ENCODE measurements at regions not wholly inside any gene's neighbourhood (a gene's known extent, or its start where the extent isn't known, plus 50 kb on each side); places are given as distances from the start of the nearest gene placed in this dataset.

DNA sequence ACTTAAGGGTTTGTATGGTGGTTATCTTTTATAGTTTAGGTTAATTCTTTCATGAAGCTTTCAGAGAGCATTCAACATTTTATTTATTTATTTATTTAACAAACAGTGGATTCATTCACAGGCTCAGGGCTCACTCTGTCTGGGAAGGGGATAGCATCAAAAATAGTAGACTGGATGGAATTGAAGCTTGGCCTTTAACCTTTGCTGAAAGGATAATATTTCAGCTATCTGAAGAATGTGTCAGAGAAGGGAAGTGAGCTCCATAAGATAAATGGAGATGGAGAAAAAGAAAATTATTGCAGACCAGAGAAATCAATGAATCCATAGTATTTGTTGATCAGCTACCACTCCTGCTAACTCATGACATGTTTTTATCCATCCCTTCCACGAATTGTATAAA lies 305.6 kb downstream of the COG6 start:
- no peak for DNase-seq (ENCODE audit: low read depth, low spot score)
- no peak overlapping the region for H3K27ac ChIP-seq

DNA sequence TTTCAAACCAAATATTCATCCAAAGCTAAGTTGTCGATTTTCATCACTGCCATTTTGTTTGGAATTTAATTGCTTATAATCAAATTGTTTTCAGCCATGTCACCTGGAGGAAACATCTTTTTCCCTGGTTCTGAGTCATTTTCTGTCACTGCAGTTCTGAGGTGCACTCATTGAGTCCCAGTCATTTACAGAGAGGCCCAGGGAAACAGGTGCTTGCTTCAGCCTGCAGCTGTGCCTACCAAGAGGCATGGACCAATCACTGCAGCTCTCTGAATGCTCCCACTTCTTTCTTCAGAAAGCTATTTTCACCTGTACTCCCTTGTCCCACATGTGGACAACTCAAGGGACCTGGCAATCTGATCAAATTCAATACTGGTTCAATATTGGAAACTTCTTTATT lies 308.1 kb downstream of the COG6 start:
- H3K27ac ChIP-seq: no peak overlapping the region
- DNase-seq (ENCODE audit: low read depth, low spot score): no peak

DNA sequence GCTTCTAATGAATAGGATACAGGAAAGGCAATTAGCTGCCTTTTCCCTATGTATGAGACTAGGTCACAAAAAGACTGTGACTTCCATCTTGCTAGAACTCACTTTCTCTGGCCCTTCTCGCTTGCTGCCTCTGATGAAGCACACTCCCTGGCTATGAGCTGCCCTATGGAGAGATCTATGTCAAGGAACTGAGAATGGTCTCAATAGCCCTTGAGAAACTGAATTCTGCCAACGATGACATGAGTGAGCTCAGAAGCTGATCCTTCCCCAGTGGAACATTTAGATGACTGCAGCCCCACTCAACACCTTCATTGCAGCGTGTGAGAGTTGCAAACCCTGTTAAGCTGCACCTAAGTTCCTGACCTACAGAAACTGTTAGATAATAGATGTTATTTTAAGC lies 309.8 kb downstream of the COG6 start:
- no peak overlapping the region for H3K27ac ChIP-seq
- DNase-seq (ENCODE audit: low read depth, low spot score): no peak

DNA sequence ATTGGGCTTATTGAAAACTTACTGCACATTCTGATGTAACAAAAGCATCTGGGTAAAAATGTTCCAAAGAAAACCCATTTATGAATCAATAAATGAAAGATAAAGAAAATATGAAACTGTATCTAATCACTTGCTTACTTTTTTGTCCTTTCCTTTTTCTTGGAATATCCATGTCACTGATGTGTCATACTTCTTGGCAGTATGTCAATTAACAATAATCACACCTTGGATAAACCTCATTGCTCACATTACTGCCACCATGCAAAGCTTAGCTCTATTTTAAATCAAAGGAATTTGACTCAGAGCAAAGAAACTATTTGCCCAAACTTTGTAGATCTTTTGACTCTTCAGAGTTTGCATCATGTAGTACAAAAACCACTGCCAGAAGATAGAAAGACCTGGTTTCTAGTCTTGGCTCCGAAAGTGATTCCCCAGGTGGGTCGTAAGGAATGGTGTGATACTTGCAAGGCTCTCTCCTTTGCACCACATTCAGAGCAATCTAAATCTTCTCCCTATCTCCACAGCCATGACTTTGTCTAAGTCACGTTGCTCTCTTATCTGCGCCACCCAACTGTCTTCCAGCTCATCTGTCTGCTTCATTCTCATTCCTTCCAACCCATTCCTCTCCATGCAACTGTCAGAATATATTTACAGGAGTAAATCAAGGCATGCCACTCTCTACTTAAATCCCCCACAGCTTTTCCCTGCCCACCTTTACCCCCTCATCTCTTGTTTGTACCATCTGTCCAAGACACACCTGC lies 311.9 kb downstream of the COG6 start:
- no peak for DNase-seq (ENCODE audit: low read depth, low spot score)
- no peak overlapping the region for H3K27ac ChIP-seq

DNA sequence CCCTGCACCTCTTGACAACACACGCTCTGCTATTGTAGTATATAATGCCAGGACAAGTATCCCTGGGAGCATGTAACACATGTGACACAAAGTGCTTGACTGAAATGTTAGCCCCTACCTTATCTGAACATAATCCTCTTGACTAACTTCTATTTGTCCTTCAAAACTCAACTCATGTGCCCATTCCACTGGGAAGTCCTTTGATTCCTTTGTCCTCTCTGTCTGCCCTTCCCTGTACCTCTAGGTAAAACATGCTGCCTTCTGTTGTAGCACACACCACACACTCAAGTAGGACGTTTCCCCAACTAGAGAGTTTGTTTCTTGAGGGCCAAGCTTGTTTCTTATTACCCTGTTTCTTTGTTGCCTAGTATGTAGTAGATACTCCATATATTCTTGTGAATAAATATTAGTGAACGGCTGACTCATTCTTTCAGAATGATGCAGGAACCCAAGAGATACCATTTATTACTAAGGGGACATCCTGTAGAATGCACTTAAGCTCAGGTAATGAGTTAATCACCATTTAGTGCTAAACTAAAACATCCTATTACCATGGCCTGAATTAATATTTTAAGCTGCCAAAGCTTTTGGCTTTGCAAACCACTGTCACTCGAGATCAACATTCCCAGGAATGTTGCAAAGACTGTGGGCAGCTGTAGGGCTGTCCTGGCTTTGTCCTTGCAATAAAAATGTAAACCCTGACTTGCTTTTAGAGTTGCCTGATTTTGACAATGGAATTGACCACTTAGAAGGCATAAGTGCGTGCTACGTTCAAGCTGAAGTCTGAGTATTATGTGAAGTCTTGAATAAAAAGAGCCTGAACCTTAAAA lies 313.4 kb downstream of the COG6 start:
- no peak for DNase-seq (ENCODE audit: low read depth, low spot score)
- no peak overlapping the region for H3K27ac ChIP-seq

DNA sequence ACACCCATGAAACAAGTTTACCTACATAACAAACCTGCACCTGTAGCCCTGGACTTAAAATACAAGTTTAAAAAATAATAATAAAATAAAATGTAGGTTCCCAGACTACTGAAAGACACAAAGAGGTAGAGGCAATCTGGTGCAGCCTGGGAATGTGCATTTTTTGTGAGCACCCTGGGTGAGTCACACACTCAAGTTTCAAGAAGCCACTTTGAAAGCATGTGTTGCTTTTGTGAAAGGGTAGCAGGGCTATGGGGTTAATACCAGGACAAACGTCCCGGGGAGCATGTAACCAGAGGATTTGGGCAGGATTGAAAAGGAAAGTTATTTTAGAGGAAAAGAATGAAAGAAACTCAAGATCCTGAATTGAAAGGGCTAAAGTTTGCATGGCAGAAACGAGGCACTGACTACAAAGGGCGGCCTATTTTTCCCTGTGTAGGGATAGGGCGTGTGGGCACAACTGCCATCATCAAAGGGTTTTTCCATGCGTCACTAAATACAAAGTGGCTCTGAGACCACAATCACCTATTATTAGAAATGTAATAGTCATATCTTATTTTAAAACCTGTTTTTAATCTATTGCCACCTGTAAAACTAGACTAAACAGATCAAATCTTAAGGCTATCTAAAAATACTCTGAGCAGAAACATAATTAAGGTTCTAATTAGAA lies 314.9 kb downstream of the COG6 start:
- H3K27ac ChIP-seq: no peak overlapping the region
- no peak for DNase-seq (ENCODE audit: low read depth, low spot score)

DNA sequence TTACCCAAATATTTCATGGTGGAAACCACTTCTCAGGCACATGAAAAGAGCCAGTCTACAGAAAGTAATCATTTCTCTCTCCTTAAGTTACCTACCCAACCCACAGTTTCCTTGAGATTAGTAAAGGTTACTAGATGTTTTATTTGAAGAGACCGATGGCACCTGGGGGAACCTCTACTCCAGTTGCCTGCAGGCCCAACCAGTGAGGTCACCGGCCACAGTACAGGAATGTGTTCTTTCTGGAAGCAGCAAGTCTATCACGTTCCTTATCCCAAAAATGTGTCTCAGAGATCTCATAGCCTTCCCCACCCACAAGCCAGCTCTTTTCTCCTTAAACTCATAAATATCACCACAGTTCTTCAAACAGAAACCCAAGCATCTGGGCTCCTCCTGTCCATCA lies 316.1 kb downstream of the COG6 start:
- no peak for DNase-seq (ENCODE audit: low read depth, low spot score)
- no peak overlapping the region for H3K27ac ChIP-seq

DNA sequence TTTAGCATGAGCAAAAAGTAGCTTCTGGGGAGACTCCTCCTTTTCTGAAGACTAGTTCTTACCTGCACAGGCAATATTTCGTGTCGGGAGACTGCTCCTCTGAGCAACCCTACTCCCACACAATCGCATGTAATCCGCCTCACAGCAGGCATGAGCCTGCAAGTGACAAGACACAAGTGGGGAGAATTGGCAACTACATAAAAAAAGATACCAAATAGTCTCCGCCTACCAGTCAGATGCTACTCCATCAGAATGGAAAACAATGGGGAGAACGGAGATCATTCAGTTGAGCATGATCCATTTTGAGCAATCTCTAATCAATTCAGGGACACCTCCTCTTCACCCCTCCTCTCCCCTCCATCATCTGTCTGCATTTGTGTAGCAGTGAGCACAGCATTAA lies 321.0 kb downstream of the COG6 start:
- peak; percentile 22 for DNase-seq (ENCODE audit: low read depth, low spot score)
- H3K27ac ChIP-seq: no peak overlapping the region

DNA sequence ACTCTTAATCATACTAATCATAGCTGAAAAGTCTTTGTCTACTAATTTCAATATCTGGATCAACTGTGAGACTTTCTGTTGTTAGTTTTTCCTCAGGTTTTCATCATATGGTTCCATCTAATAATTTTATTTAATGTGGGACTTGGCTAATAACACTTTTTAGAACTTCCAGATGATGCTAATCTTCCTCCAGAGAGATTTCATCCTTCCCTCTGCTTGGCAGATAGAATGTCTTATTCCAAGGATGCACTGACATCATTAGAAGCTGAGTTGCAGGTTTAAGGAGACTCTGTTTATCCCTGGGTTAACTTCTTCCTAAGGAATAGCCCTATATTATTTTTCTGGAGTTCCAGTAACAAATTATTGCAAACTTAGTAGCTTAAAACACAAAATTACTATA lies 325.6 kb downstream of the COG6 start:
- DNase-seq (ENCODE audit: low read depth, low spot score): no peak
- no peak overlapping the region for H3K27ac ChIP-seq

DNA sequence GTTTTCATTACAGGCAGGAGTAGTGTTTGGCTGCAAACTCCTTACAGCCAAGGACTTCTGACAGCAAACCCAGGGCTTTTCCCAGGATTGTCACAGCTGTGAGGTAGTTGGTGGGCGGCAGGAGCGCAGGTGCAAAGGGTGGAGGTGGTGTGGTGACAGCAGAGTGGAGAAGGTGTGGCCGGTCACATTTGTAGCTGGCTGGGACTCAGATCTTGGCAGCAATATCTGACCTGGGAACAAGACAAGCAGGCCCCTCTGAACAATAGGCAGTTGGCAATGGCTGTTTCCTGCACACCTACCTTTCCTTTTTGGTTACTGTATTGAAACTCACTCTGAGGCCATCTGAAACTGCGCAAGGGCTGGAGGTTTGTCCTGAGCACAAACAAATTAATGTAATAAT lies 327.3 kb downstream of the COG6 start:
- H3K27ac ChIP-seq: no peak overlapping the region
- DNase-seq (ENCODE audit: low read depth, low spot score): no peak

DNA sequence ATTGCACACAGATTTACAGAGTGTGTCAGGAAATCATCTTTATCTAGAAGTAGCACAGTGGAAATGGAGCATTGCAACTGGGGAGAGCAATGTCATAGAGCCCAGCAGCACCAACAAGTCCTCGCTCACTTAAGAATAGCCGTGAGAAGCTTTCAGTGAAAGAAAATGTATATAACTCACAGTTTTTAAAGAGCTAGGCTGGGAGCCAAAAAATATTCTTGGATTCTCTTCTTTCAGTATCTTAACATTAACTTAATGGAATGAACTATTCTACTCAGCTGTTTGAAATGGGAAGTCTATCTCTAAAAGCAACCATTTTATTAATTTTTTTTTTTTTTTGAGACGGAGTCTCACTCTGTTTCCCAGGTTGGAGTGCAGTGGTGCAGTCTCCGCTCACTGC lies 329.6 kb downstream of the COG6 start:
- no peak for DNase-seq (ENCODE audit: low read depth, low spot score)
- no peak overlapping the region for H3K27ac ChIP-seq

DNA sequence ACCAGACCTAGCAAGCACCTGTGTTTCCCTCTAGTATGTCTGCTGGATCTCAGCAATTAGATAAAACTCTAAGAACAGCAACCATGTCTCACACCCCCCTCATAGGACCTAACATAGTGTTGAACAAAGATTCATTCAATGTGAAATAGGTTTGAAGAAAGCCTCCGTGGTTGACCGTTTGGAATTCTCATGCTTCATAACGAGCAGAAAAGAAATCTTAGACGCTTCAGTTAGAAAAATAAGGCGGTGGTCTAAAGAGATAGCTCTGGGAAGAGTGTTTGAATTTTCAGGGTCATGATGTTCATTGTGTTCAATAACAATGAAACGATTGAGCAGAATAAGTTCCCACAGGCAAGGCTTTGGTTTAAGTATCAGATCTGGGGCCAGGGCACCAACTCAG lies 332.9 kb downstream of the COG6 start:
- DNase-seq (ENCODE audit: low read depth, low spot score): no peak

DNA sequence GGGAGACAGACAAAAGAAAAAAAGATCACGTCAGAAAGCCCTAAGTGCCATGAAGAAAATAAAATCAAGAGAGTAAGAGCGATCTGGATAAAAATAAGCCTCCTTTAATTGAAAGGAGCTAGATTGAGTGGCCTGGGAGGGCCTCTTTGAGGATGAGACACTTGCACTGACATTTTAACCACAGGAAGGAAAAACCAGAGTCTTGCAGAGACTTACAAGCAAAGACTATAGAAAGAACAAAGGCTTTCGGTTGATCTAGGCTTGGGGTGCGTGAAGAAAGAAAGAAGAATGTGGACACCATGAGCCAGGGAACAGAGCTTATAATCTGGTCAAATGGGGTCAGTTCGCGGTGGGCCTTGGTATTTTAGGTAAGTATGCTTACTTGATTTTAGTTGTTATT lies 342.7 kb downstream of the COG6 start:
- no peak overlapping the region for H3K27ac ChIP-seq
- no peak for DNase-seq (ENCODE audit: low read depth, low spot score)

More for the DNA sequence above, 332.9 kb downstream of the COG6 start:
- H3K27ac ChIP-seq: no peak overlapping the region

DNA sequence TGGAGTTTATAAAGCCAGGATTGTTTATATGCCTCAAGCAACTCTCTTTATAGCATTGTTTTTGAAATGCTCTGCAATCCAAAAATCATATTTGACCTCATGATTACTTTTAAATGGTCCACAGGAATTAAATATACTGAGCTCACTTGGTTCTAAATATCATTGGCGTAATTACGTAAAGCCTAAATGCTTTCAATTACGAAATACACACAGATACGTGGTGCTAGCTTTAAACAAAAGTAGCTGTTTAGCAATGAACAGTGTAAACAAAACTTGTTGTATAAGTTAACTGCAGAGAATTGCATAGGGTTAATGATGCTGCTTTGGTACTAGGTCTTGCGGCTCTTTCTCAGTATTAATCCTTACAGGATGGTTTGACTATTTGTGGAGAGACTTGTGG lies 346.6 kb downstream of the COG6 start:
- DNase-seq (ENCODE audit: low read depth, low spot score): no peak
- no peak overlapping the region for H3K27ac ChIP-seq

DNA sequence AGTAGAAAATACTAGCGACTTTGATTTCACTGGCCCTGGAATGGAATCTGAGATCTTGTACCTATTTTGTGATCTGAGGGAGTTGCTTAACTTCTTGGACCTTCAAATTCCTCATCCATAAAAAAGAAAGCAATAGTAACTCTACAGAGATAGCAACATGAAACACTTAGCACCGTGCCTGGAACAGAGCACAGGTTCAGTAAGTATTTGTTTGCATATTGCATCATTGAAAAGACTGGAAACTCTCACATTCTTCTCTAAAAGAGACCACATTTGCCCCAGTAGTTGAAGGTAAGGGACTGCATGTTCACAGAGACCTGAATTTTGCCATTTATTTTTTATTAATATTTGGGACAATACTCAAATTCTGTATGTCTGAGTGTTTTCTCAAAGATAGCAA lies 358.1 kb downstream of the COG6 start:
- DNase-seq (ENCODE audit: low read depth, low spot score): no peak
- H3K27ac ChIP-seq: no peak overlapping the region

DNA sequence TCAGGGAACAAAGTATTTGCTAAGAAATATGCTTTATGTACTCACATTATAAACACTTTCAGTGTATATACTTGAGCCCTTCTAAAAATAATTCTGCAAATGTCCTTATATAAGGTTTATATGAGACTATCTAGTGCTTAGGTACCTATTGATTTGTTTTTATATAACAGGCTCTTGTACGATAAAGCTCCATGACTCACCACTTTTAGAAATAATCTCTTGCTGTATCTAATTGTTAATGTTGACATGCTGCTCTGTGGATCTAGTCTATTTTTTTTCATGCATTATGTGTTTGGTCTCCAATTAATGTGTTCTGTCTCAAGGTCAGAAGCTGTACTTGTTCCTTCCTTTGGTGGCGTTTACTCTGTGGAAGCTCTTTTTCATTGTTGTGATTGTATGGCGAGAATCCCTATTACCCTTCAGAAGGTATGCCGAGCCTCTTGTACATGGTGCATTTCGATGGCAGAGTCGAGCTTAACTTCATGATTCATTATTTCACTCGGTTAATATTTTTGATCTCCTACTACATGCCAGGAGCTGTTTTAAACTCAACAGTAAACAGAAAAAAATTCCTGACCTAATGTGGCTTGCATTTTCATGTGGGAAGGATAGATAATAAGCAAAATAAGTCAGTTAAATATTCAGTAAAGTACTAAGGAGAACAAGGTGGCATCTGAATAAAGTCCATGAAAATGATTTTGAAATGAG lies 361.6 kb downstream of the COG6 start:
- no peak overlapping the region for H3K27ac ChIP-seq
- no peak for DNase-seq (ENCODE audit: low read depth, low spot score)

DNA sequence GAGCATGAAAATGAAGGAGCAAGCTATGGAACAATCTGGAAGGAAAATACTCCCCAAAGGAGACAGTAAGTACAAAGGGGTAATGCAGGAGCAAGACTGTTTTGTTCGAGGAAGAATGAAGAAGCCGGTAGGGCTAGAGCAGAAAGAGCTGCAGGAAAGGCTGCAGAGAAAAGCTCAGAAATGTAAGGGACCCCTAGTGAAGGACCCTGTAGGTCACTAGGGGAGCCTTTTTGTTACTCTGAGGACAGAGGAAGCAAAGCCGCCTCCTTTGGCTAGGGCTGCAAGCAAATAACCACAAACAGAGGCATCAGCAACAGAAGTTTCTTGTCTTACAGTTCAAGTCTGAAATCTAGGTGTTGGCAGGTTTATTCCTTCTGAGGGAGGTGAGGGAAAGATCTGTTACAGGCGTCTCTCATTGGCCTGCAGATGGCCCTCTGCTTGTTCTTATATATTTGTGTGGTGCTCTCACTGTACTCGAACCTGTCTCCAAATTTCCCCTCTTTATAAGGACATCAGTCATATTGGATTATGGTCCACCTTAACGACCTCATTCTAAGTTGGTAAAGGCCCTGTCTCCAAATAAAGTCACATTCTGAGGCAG lies 362.3 kb downstream of the COG6 start:
- DNase-seq (ENCODE audit: low read depth, low spot score): no peak
- no peak overlapping the region for H3K27ac ChIP-seq

DNA sequence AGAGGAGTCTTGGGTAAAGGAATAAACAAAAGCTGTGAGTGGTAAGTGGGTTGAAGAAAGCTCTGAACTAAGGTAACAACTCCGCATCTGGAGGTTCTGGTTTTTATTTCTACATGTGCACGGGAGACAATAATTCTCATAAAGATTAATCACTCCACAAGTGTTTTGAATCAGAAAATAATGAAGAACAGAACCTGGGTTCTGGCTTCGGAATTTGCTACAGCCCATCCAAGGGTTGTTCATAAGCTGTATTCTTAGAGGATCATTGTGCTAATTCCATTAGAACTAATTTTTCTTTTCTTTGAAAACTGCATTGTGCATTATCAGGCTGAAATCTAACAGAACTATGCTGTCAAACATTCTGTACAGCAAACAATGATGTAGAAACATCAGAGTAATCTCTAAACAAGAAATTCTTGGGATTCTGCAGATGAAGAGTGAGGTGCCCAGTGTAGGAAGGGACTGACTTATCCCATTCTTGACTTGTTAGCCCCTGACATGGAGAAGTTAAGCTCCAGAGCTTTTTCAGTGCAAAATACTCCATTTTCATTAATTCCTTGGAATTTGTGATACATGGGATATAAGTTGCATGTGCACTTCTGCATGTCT lies 368.2 kb downstream of the COG6 start:
- DNase-seq (ENCODE audit: low read depth, low spot score): no peak

DNA sequence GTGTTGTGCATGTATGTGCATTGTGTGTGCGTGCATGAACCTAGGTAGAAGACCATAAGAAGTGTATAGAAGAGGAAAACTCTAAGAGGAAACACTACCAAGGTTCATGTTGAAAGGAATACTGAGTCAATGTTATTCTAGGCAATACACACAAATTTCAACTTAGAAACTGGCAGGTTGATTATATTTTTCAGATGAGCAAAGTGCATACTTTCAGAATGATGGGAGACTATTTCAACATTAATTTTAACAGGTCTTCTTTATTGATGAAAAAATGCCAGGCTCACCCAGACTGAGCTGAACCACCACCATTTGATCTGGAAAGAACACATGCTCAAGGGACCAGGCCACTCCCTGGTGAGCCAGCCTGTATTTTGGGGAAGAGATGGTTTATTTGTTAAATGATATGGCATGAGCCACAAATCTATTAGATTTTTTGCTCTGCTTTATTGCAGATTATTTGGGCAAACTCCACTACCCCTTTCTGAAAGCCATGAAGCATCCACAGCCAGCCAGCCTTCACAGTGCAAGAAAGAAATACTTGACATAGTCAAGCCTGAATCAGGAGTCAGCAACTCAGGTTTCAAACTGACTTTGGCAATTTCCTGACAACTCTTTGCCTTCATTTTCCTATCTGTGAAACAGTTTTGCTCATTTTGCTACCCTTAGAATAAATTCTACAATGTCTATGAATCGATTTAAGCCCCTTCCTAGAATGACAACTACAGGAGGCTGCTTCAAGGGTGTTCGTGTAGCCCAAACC lies 368.9 kb downstream of the COG6 start:
- H3K27ac ChIP-seq: no peak overlapping the region
- no peak for DNase-seq (ENCODE audit: low read depth, low spot score)

More for the DNA sequence above, 368.2 kb downstream of the COG6 start:
- H3K27ac ChIP-seq: no peak overlapping the region
